ENCODE measurements at regions not wholly inside any gene's neighbourhood (a gene's known extent, or its start where the extent isn't known, plus 50 kb on each side); places are given as distances from the start of the nearest gene placed in this dataset.

- H3K4me2 ChIP-seq (ENCODE audit: insufficient read depth, low read length), result no peak overlapping the region
- ATAC-seq (no peak), DNase-seq (ENCODE audit: extremely low read depth in 1 of 4, low spot score in 3 of 4) (no peak), FAIRE-seq (no peak)
- H3K4me1 ChIP-seq (replicated peaks in 1 of 2; ENCODE audit: control insufficient read depth in 2 of 2, insufficient read depth in 2 of 2, low read length in 2 of 2), result no peaks in the 10 kb centered on the region
- no peak overlapping the region for H3K4me3 ChIP-seq
- no peaks in the 10 kb centered on the region for H3K36me3 ChIP-seq (ENCODE audit: control insufficient read depth, insufficient read depth, low read length)
- no peaks in the 10 kb centered on the region for H3K79me2 ChIP-seq (ENCODE audit: control insufficient read depth, insufficient read depth, low read length)
- H2AFZ ChIP-seq (ENCODE audit: low read depth, low read length), result no peak overlapping the region
- in situ Hi-C loops (cut with MboI) (no loop called here), intact Hi-C loops (cut with micrococcal nuclease) (no loop called here)
- no peaks in the 10 kb centered on the region for H4K20me1 ChIP-seq (replicated peaks; ENCODE audit: control insufficient read depth, insufficient read depth, low read length)
- no peak overlapping the region for H3K9ac ChIP-seq (ENCODE audit: insufficient read depth in 1 of 2, low read depth in 2 of 2, low read length in 2 of 2)
- H3K9me3 ChIP-seq (replicated peaks; ENCODE audit: control insufficient read depth, insufficient read depth, low read depth, low read length), result no peaks in the 10 kb centered on the region
- ChIA-PET CTCF (ENCODE audit: low intra/inter-chr PET ratio) (no interaction called here), POLR2A (interaction anchor here (0.5 kb wide), 1 partner anchor 557 kb away, joined by 4 read pairs; no protein-coding TSS in a partner anchor)
- H3K27me3 ChIP-seq (ENCODE audit: control insufficient read depth in 2 of 2, insufficient read depth in 2 of 2, low read length in 2 of 2), result peaks cover 22 to 52% of the 10 kb centered on the region in 2 experiments; a peak in 4 of 5 replicates
- H3K27ac ChIP-seq (ENCODE audit: extremely low read depth, low read depth, low read length), result no peak overlapping the region
- BruUV-seq (replicated peaks), result no TSS peak
- TF ChIP-seq ETV6 (IDR thresholded peaks at IDR 0.05; ENCODE audit: borderline replicate concordance in 1 of 2, low read depth in 2 of 2, low read length in 1 of 2) (no peak), ETV6 (CRISPR knock-in tag; IDR thresholded peaks at IDR 0.05; ENCODE audit: borderline replicate concordance) (no peak), CTBP1 (IDR thresholded peaks at IDR 0.05; ENCODE audit: borderline replicate concordance) (no peak), SPI1 (IDR thresholded peaks at IDR 0.05; ENCODE audit: borderline replicate concordance, low read depth, low read length) (no peak), MLLT1 (IDR thresholded peaks at IDR 0.05) (no peak), NFIX (CRISPR knock-in tag; IDR thresholded peaks at IDR 0.05; ENCODE audit: low read depth) (no peak), POLR2AphosphoS2 (IDR thresholded peaks at IDR 0.05; ENCODE audit: low read length) (no peak), SAFB (IDR thresholded peaks at IDR 0.05; ENCODE audit: borderline replicate concordance, low read depth, low read length) (no peak), DPF2 (IDR thresholded peaks at IDR 0.05) (no peak), MTF1 (CRISPR knock-in tag; IDR thresholded peaks at IDR 0.05; ENCODE audit: borderline replicate concordance) (no peak), CC2D1A (IDR thresholded peaks at IDR 0.05) (no peak), STAT5B (CRISPR knock-in tag; IDR thresholded peaks at IDR 0.05) (no peak), CEBPG (CRISPR knock-in tag; IDR thresholded peaks at IDR 0.05) (no peak), CEBPG (tag; conservative IDR thresholded peaks at IDR 0.05 in 1 of 2, IDR thresholded peaks at IDR 0.05 in 1 of 2) (no peak), ZBTB8A (IDR thresholded peaks at IDR 0.05; ENCODE audit: partially characterized antibody) (no peak), KHSRP (IDR thresholded peaks at IDR 0.05) (no peak)
- TF ChIP-seq, protein P1, sequence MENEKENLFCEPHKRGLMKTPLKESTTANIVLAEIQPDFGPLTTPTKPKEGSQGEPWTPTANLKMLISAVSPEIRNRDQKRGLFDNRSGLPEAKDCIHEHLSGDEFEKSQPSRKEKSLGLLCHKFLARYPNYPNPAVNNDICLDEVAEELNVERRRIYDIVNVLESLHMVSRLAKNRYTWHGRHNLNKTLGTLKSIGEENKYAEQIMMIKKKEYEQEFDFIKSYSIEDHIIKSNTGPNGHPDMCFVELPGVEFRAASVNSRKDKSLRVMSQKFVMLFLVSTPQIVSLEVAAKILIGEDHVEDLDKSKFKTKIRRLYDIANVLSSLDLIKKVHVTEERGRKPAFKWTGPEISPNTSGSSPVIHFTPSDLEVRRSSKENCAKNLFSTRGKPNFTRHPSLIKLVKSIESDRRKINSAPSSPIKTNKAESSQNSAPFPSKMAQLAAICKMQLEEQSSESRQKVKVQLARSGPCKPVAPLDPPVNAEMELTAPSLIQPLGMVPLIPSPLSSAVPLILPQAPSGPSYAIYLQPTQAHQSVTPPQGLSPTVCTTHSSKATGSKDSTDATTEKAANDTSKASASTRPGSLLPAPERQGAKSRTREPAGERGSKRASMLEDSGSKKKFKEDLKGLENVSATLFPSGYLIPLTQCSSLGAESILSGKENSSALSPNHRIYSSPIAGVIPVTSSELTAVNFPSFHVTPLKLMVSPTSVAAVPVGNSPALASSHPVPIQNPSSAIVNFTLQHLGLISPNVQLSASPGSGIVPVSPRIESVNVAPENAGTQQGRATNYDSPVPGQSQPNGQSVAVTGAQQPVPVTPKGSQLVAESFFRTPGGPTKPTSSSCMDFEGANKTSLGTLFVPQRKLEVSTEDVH (IDR thresholded peaks at IDR 0.05; ENCODE audit: low read depth, partially characterized antibody), result no peak
- 0% methylated on average over 1 of the region's 1 CpG for WGBS (ENCODE audit: insufficient coverage, low coverage, missing lambda C conversion rate)
- H3K9me1 ChIP-seq (ENCODE audit: control insufficient read depth, insufficient read depth, low read length), result no peaks in the 10 kb centered on the region
These were observed 214.3 kb downstream of the RAB11FIP4 start for GRCh38 chr17:31605761-31606160.
